ENCODE measurements at regions not wholly inside any gene's neighbourhood (a gene's known extent, or its start where the extent isn't known, plus 50 kb on each side); places are given as distances from the start of the nearest gene placed in this dataset.

DNA sequence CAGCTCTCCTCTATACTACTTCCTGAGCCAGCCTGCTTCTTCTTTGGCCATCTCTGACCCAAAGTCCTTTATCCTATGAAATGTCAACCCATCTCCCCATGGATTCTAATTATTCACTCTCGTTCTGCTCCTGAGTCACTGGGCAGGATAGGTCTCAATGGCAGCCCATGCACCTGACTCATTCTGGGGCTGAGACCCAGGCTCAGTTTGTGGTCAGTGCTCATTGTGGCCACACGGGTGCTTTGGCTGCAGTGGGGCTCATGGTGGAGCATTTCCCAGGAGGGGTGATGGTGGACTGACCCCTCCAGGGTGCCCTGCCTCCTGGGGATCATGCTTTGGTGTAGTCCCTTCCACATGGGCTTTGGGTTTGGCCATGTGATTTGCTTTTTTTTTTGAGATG is 154.8 kb upstream of the WSCD1 start:
- Histone ChIP-seq H4K20me1 (ENCODE audit: insufficient read depth, low read length) (no peaks in the 10 kb centered on the region), H3K4me2 (ENCODE audit: low read depth, low read length) (no peak overlapping the region), H3K4ac (ENCODE audit: low read depth, low read length) (no peak overlapping the region), H3K79me1 (ENCODE audit: low read depth in 1 of 2, low read length in 2 of 2) (no peaks in the 10 kb centered on the region), H4K91ac (ENCODE audit: insufficient read depth, low read depth, low read length) (no peak overlapping the region), H3K14ac (replicated peaks; ENCODE audit: low read depth, low read length) (no peak overlapping the region), H3K56ac (ENCODE audit: extremely low read depth, insufficient read depth, low read length) (no peak overlapping the region), H3K9me3 (ENCODE audit: control insufficient read depth, insufficient read depth, low read length) (peaks cover 15% of the 10 kb centered on the region), H2AFZ (replicated peaks; ENCODE audit: low read length, poor library complexity) (no peak overlapping the region), H3K23ac (ENCODE audit: low read depth, low read length) (no peak overlapping the region), H3K9me1 (ENCODE audit: insufficient read depth, low read length) (no peaks in the 10 kb centered on the region), H4K5ac (ENCODE audit: low read depth, low read length) (no peak overlapping the region), H3K9ac (ENCODE audit: low read depth, low read length) (no peak overlapping the region), H3K27ac (ENCODE audit: insufficient read depth, low read length) (no peak overlapping the region), H3K4me1 (ENCODE audit: control insufficient read depth, insufficient read depth, low read length) (no peaks in the 10 kb centered on the region), H3K4me3 (ENCODE audit: insufficient read depth, low read depth, low read length) (no peak overlapping the region), H4K8ac (ENCODE audit: low read depth in 2 of 2, low read length in 2 of 2) (no peak overlapping the region), H3K36me3 (ENCODE audit: control insufficient read depth, insufficient read depth, low read length) (no peaks in the 10 kb centered on the region), H3K18ac (ENCODE audit: low read depth, low read length) (no peak overlapping the region), H2AK9ac (replicated peaks; ENCODE audit: low read depth, low read length, poor library complexity) (no peak overlapping the region), H2BK120ac (ENCODE audit: low read depth, low read length) (no peak overlapping the region), H3K27me3 (ENCODE audit: control insufficient read depth, insufficient read depth, low read length) (no peaks in the 10 kb centered on the region), H2AK5ac (ENCODE audit: low read depth, low read length) (no peak overlapping the region), H2BK20ac (ENCODE audit: low read depth, low read length) (no peak overlapping the region), H2BK5ac (ENCODE audit: low read depth, low read length, poor library complexity, severe bottlenecking) (no peak overlapping the region), H2BK15ac (ENCODE audit: low read depth, low read length) (no peak overlapping the region)
- intact Hi-C loops (cut with micrococcal nuclease) (no loop called here), in situ Hi-C loops (cut with MboI; ENCODE audit: low sequenced_read_pairs) (no loop called here), dilution Hi-C loops (cut with HindIII; ENCODE audit: low sequenced_read_pairs, unreplicated experiment) (no loop called here)
- POLR2A ChIA-PET (ENCODE audit: unreplicated experiment) = no interaction called here
- no peak for TF ChIP-seq RAD21 (IDR thresholded peaks at IDR 0.05; ENCODE audit: low read length)
- TF ChIP-seq, protein P1, sequence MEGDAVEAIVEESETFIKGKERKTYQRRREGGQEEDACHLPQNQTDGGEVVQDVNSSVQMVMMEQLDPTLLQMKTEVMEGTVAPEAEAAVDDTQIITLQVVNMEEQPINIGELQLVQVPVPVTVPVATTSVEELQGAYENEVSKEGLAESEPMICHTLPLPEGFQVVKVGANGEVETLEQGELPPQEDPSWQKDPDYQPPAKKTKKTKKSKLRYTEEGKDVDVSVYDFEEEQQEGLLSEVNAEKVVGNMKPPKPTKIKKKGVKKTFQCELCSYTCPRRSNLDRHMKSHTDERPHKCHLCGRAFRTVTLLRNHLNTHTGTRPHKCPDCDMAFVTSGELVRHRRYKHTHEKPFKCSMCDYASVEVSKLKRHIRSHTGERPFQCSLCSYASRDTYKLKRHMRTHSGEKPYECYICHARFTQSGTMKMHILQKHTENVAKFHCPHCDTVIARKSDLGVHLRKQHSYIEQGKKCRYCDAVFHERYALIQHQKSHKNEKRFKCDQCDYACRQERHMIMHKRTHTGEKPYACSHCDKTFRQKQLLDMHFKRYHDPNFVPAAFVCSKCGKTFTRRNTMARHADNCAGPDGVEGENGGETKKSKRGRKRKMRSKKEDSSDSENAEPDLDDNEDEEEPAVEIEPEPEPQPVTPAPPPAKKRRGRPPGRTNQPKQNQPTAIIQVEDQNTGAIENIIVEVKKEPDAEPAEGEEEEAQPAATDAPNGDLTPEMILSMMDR (conservative IDR thresholded peaks at IDR 0.05; ENCODE audit: low read depth, low read length) = no peak
- no peak for TF ChIP-seq CHD1 (IDR thresholded peaks at IDR 0.05; ENCODE audit: low read depth, low read length)
- TF ChIP-seq CEBPB (IDR thresholded peaks at IDR 0.05; ENCODE audit: low read depth, low read length) = no peak
- WGBS, 2 experiments (ENCODE audit: extremely low coverage in 2 of 2, insufficient read length in 1 of 2) = 0% methylated on average over 1 of the region's 2 CpGs; no CpG with 5 or more reads in 1 of the 2 experiments
- BruUV-seq (replicated peaks) = no TSS peak
- CTCF ChIA-PET = no interaction called here
- DNase-seq = no peak
- no peak for ATAC-seq (ENCODE audit: low read depth)
